IMR-90 (cell line): ENCODE measurements at regions not wholly inside any gene's neighbourhood (a gene's known extent, or its start where the extent isn't known, plus 50 kb on each side); places are given as distances from the start of the nearest gene placed in this dataset.

Experiments used
- ATAC-seq: fragments of 200-7000 bp; cut with Tn5 transposase; 2 replicates; pipeline ENCODE4 v1.9.1; 2020; ENCODE audit warnings: low read depth, mild to moderate bottlenecking, moderate library complexity
- BruUV-seq: library from RNA; stranded (reverse); fragments of 400-500 nt; replicated peaks from 2 replicates; lab custom pipeline; 2021; lab: Mats Ljungman, UMichigan
- CTCF ChIA-PET: fragments of 300-600 bp; formaldehyde crosslinking; extraction: SDS; loops from one replicate; lab custom pipeline; 2021; ENCODE audit warnings: antibody characterized with exemption; lab: Yijun Ruan, JAX
- POLR2A ChIA-PET: fragments of 300-600 bp; sonication (Branson Sonifier 250); formaldehyde crosslinking; loops from one replicate; lab custom pipeline; 2022; ENCODE audit warnings: antibody characterized with exemption; ENCODE audit not compliant: unreplicated experiment; lab: Charles Lee
- DNase-seq: peaks from one replicate; pipeline ENCODE4 v3.0.0; 2013
- H2AFZ ChIP-seq: replicated peaks from 2 replicates; pipeline ENCODE3; 2013; ENCODE audit warnings: low read length, mild to moderate bottlenecking; ENCODE audit not compliant: poor library complexity
- H2AK5ac ChIP-seq: 2 replicates; pipeline ENCODE4 v1.6.1; 2013; ENCODE audit warnings: low read depth, low read length, inconsistent platforms
- H2AK9ac ChIP-seq: replicated peaks from 2 replicates; pipeline ENCODE3; 2013; ENCODE audit warnings: mild to moderate bottlenecking, low read depth, low read length, moderate library complexity; ENCODE audit not compliant: poor library complexity
- H2BK120ac ChIP-seq: 2 replicates; pipeline ENCODE4 v1.6.1; 2013; ENCODE audit warnings: low read depth, low read length, inconsistent platforms
- H2BK15ac ChIP-seq: 3 replicates; pipeline ENCODE4 v1.6.1; 2013; ENCODE audit warnings: low read depth, low read length, inconsistent platforms
- H2BK20ac ChIP-seq: 2 replicates; pipeline ENCODE4 v1.6.1; 2013; ENCODE audit warnings: low read depth, mild to moderate bottlenecking, inconsistent platforms, low read length, moderate library complexity
- H2BK5ac ChIP-seq: 2 replicates; pipeline ENCODE4 v1.6.1; 2013; ENCODE audit warnings: mild to moderate bottlenecking, low read depth, low read length, inconsistent platforms; ENCODE audit not compliant: poor library complexity, severe bottlenecking
- H3K14ac ChIP-seq: replicated peaks from 2 replicates; pipeline ENCODE4 v1.6.1; 2013; ENCODE audit warnings: low read depth, low read length, inconsistent platforms
- H3K18ac ChIP-seq: 2 replicates; pipeline ENCODE4 v1.6.1; 2013; ENCODE audit warnings: low read depth, low read length, control low read depth
- H3K23ac ChIP-seq: 2 replicates; pipeline ENCODE4 v1.6.1; 2013; ENCODE audit warnings: low read depth, low read length, inconsistent platforms
- H3K27ac ChIP-seq: 2 replicates; pipeline ENCODE4 v1.5.1; 2013; ENCODE audit warnings: mild to moderate bottlenecking, control low read depth, low read length; ENCODE audit not compliant: insufficient read depth
- H3K27me3 ChIP-seq: 2 replicates; pipeline ENCODE4 v1.6.1; 2013; ENCODE audit warnings: low read length; ENCODE audit not compliant: control insufficient read depth, insufficient read depth
- H3K36me3 ChIP-seq: 2 replicates; pipeline ENCODE4 v1.6.1; 2013; ENCODE audit warnings: low read length, mixed read lengths; ENCODE audit not compliant: control insufficient read depth, insufficient read depth
- H3K4ac ChIP-seq: 2 replicates; pipeline ENCODE4 v1.6.1; 2013; ENCODE audit warnings: low read depth, low read length, inconsistent platforms
- H3K4me1 ChIP-seq: 2 replicates; pipeline ENCODE4 v1.6.1; 2013; ENCODE audit warnings: low read length, mixed read lengths; ENCODE audit not compliant: control insufficient read depth, insufficient read depth
- H3K4me2 ChIP-seq: 2 replicates; pipeline ENCODE4 v1.6.1; 2013; ENCODE audit warnings: low read depth, mild to moderate bottlenecking, control low read depth, low read length, moderate library complexity
- H3K4me3 ChIP-seq: 2 replicates; pipeline ENCODE4 v1.5.1; 2013; ENCODE audit warnings: low read depth, mild to moderate bottlenecking, control low read depth, low read length, moderate library complexity; ENCODE audit not compliant: insufficient read depth
- H3K56ac ChIP-seq: 2 replicates; pipeline ENCODE4 v1.6.1; 2013; ENCODE audit warnings: low read length, inconsistent platforms; ENCODE audit not compliant: insufficient read depth; ENCODE audit errors: extremely low read depth
- H3K79me1 ChIP-seq, 2 experiments: 2 replicates each; pipeline ENCODE4 v1.6.1; 2013; ENCODE audit warnings: low read length in 2 of 2, inconsistent platforms in 1 of 2, low read depth in 1 of 2
- H3K9ac ChIP-seq: 2 replicates; pipeline ENCODE4 v1.6.1; 2013; ENCODE audit warnings: low read depth, low read length, control low read depth
- H3K9me1 ChIP-seq: 2 replicates; pipeline ENCODE4 v1.6.1; 2013; ENCODE audit warnings: low read length, inconsistent platforms; ENCODE audit not compliant: insufficient read depth
- H3K9me3 ChIP-seq: 2 replicates; pipeline ENCODE4 v1.6.1; 2013; ENCODE audit warnings: low read length; ENCODE audit not compliant: control insufficient read depth, insufficient read depth
- H4K20me1 ChIP-seq: 2 replicates; pipeline ENCODE4 v1.6.1; 2013; ENCODE audit warnings: low read length, inconsistent platforms; ENCODE audit not compliant: insufficient read depth
- H4K5ac ChIP-seq: 2 replicates; pipeline ENCODE4 v1.6.1; 2013; ENCODE audit warnings: mild to moderate bottlenecking, low read depth, low read length, control low read depth
- H4K8ac ChIP-seq, 2 experiments: 2 replicates each; pipeline ENCODE4 v1.6.1; 2013; ENCODE audit warnings: low read depth in 2 of 2, low read length in 2 of 2, control low read depth in 1 of 2, inconsistent platforms in 1 of 2
- H4K91ac ChIP-seq: 2 replicates; pipeline ENCODE4 v1.6.1; 2013; ENCODE audit warnings: low read depth, low read length, inconsistent platforms; ENCODE audit not compliant: insufficient read depth
- FOS ChIP-seq: fragments of 150-350 bp; IDR thresholded peaks from 2 replicates; pipeline ENCODE4 v1.6.1; 2016; ENCODE audit warnings: low read depth, low read length
- MXI1 ChIP-seq: IDR thresholded peaks from 2 replicates; pipeline ENCODE4 v1.6.1; 2012; ENCODE audit warnings: low read depth, mild to moderate bottlenecking, low read length, moderate library complexity, borderline replicate concordance
- WGBS, 2 experiments: methylation state at CpG; one replicate each; pipeline versions ENCODE4 v1.1.5 to v1.1.7; 2013; ENCODE audit warnings: missing lambda C conversion rate in 2 of 2; ENCODE audit not compliant: insufficient read length in 1 of 2; ENCODE audit errors: extremely low coverage in 2 of 2; 5-methylcytosine and 5-hydroxymethylcytosine counted together
- dilution Hi-C: fragments of 300-500 bp; cut with HindIII; formaldehyde crosslinking; loops from one replicate; pipeline ENCODE4 v1.14.3; 2018; ENCODE audit warnings: low sequenced_read_pairs; ENCODE audit not compliant: unreplicated experiment
- in situ Hi-C: fragments of 300-500 bp; cut with MboI; formaldehyde crosslinking; loops from 3 replicates; pipeline ENCODE4 v1.14.3; 2019; ENCODE audit warnings: low sequenced_read_pairs, inconsistent platforms, mixed read lengths
- intact Hi-C: fragments of 100-400 bp; cut with micrococcal nuclease; formaldehyde crosslinking; loops from 2 replicates; pipeline ENCODE4 v1.10.0; 2022

GRCh38 chr5:164958688-164959087 is 1453.3 kb downstream of the MAT2B start:
- H3K4me1 ChIP-seq: no peaks in the 10 kb centered on the region
- H3K18ac ChIP-seq: no peak overlapping the region
- H2AK5ac ChIP-seq: no peak overlapping the region
- H2BK120ac ChIP-seq: no peak overlapping the region
- in situ Hi-C loops: no loop called here
- no peak overlapping the region for H2AK9ac ChIP-seq
- H3K23ac ChIP-seq: no peak overlapping the region
- no peak overlapping the region for H4K8ac ChIP-seq
- no peaks in the 10 kb centered on the region for H3K27me3 ChIP-seq
- DNase-seq: no peak
- no TSS peak for BruUV-seq
- ATAC-seq: no peak
- H2BK20ac ChIP-seq: no peak overlapping the region
- no peak overlapping the region for H2AFZ ChIP-seq
- no peak overlapping the region for H3K4ac ChIP-seq
- no CpG with 5 or more reads among the region's 5 CpGs for WGBS, 2 experiments
- ChIA-PET POLR2A (no interaction called here), CTCF (no interaction called here)
- no peak overlapping the region for H3K4me2 ChIP-seq
- TF ChIP-seq MXI1 (no peak), FOS (no peak)
- H3K36me3 ChIP-seq: no peaks in the 10 kb centered on the region
- H2BK15ac ChIP-seq: no peak overlapping the region
- dilution Hi-C loops: no loop called here
- H3K9ac ChIP-seq: no peak overlapping the region
- 0 out of 2 replicates have a peak, but pooled peaks cover 2% of the 10 kb centered on the region for H3K9me3 ChIP-seq
- H4K20me1 ChIP-seq: no peaks in the 10 kb centered on the region
- no peak overlapping the region for H2BK5ac ChIP-seq
- H3K56ac ChIP-seq: no peak overlapping the region
- H3K4me3 ChIP-seq: no peak overlapping the region
- no peaks in the 10 kb centered on the region for H3K79me1 ChIP-seq
- no peak overlapping the region for H3K14ac ChIP-seq
- H4K91ac ChIP-seq: no peak overlapping the region
- H4K5ac ChIP-seq: no peak overlapping the region
- no peak overlapping the region for H3K27ac ChIP-seq
- intact Hi-C loops: no loop called here
- no peaks in the 10 kb centered on the region for H3K9me1 ChIP-seq
